Activated CD8-positive, alpha-beta memory T cell treated with anti-CD3 and anti-CD28 coated beads for 48 hours (primary cell): ENCODE measurements at regions not wholly inside any gene's neighbourhood (a gene's known extent, or its start where the extent isn't known, plus 50 kb on each side); places are given as distances from the start of the nearest gene placed in this dataset.

Experiments used
- DNase-seq, 3 experiments: peaks; one replicate each; pipeline ENCODE4 v3.0.0-alpha.2; 2020; ENCODE audit warnings: low read depth in 2 of 3, low spot score in 2 of 3

DNA sequence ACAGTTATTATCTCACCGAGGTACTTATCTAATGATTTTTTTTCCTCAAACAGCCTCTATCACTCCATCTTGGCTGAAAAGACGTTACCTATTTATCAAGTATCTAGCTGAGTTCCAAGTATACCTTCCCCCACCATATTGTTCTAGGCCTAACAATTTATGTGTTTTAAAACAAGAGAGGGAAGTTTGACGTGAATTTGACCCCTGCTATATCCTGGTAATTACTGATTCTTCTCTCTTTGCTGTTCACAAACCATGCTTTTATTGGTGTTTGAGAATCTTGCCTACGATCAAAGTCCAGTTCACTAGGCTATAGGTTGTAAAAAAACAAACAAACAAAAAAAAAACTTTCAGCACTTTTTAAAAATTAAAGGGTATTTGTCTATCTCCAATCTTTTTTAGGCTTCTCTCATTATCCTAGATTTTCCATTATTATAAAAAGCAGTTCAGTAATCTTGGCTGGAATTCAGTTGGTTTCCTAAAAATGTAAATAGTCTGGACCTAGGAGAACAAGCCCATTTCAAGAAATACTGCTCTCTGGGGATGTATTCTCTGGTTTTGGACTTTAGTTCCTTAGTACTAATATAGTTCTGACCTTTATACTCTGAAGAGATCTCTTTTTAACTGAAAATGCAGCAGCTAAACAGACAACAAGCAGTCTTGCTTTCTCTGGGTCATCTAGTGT, 505.4 kb downstream of the CPS1 start:
- DNase-seq, result no peak

DNA sequence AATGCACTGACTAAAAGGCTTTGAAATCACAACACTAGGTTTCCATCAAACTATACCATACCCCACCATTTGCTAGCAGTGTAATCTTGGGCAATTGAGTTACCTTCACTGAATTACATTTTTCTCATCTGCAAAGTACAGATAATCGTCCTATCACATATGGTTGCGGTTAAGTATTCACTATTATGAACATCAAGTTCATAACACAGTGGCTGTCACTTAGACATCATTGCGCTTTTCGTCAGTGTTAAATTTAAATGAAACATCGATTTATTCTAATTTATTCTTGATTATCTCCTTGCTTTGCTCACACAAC, 505.9 kb downstream of the CPS1 start:
- no peak for DNase-seq

- no peak for DNase-seq
These were observed 510.6 kb downstream of the CPS1 start for GRCh38 chr2:211067029-211067428.

DNA sequence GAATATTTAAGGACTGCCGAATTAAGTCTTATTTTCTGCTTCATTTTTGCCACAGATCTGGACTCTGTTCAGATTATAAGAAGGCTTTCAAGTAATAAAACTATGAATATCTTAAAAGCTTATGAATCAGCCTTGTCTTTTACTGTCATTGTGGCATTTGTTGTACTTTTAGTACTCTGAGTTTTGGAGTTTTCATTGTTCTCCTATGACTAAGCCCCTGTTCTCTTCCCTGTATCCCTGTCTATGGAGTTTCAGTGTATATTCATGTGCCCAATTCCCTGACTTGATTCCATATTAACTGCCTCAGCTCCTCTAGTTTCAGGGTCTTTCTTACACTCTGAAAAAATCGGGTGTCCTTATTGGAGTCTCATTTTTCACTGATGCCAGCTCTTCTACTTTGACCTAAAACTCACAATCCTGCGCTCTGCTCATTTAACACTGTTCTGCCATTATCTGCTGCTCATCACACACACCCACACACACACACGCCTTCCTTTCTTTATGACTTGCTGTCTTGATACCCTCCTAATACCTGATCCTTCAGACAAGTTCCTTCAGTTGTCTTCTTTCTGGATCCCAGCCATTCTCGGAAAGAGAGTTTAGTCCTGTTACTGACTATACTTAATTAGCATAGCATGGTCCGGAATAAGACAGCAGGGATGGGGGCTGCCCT, 511.8 kb downstream of the CPS1 start:
- DNase-seq, result no peak

GRCh38 chr2:211070547-211070946, 514.1 kb downstream of the CPS1 start:
- no peak for DNase-seq

GRCh38 chr2:211077216-211077767, 520.9 kb downstream of the CPS1 start:
- no peak for DNase-seq

DNA sequence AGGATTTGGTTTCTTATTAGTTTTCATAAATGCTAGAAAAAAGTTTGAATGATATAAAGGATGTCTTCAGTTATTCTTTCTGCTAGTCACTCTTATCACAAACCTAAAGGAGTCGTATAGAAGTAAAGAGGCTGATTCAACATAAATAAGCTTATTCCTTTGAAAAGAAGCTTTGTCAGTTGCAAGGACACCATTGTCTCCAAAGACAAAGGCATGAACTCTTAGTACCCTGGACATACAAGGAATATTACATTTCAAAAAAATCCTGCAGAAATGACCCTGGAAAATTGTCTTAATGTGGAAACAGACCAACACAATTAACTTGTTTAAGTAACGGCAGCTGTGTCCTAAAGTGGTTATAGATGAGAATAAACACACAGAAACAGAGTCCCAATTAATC, 528.0 kb downstream of the CPS1 start:
- DNase-seq, result no peak

DNA sequence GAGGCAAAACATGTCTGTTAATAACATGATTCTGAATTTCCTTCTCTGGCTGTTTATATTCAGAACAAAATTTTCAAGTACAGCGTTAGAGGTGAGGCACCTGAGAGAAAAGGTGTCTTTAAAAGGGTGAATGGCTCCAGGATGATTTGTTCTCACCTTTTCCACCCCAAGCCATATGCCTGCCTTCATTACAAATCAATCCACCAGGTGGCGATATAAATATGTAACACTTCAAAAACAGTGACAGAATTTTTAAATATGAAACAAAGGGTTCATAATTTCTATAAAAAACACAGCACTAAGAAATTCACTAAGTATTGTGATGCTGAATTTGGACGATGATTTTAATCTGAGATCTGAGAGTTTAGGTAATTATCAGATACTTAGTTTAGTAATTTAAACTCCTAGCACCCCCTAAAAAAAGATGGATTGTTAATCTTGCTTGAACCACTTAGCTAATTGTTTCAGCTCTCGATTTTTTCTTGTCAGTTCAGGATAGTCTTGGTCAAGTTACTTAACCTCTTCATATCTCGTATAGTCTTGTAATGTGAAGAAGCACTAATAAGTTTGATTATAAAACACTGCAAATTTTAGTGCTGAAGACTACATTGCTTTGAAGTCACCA, 528.8 kb downstream of the CPS1 start:
- DNase-seq, result no peak

GRCh38 chr2:211086049-211086448, 529.6 kb downstream of the CPS1 start:
- no peak for DNase-seq

DNA sequence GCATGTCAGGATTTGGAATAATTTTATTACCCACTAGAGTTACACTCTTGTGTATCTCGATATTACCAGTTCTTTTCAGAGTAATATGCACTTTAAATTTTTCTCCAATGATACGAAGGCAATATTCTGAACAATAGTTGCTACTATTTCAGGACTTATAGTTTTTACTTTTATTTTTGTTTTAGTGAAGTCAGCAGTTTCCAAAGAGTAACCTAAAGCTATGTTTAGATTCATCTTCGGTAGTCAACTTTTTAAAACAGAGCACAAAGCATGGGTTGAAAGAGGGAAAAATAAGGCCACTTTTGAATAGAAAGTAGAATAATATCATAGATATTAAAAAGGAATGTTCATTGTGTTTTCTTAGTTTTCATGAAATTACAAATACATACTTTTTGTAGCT, 532.7 kb downstream of the CPS1 start:
- no peak for DNase-seq

DNA sequence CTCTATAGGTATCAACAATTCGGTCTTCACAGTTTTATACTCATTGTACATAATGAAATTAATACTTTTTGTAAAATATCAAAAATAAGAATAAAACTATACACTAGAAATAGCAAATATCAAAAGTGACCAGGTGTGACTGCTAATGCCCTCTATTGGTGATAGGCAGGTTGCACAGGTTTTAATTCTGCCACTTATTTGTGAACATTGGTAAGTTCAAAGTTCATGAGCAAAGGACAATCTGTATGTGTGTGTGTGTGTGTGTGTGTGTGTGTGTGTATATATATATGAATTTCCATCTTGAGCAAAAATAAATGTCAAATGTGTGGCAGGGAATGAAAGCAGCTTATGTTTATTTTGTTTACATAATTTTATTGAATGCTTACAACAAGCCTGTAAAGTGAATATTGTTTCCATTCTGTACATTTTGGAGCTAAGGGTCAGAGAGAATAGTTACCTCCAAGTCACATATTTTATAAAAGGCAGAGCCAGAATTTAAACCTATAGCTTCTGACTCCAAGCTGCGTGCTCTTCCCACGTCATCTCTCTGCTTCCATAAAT, 537.4 kb downstream of the CPS1 start:
- no peak for DNase-seq

GRCh38 chr2:211103989-211104388, 547.6 kb downstream of the CPS1 start:
- no peak for DNase-seq

- no peak for DNase-seq
These were observed 557.2 kb downstream of the CPS1 start for GRCh38 chr2:211113334-211114175.

DNA sequence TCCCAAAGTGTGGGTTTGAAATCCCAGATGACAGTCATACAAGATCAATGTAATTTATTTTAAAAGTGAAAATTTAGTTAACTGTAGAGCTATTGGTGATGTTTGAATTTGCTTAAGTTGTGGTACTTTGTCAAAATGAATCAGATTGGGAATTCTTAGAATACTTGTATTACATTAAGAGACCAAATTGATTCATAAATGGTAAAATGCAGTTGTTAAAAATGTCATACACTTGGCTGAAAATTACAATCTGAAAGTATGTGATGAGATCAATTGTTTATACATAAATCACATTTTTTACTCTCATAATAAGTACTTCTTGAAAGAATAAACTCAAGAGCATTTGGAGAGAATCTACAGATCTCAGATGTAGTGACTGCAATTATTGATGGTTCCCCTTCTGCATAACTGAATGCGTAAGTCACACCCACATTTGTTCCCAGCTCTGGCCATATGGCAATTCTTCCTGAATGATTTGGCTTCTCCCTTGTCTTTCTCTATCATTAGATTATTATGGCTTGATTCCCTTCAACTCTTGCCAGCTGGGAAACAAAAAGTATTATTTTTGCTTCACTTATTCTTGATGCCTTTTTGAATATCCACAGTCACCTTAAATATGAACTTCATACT, 558.5 kb downstream of the CPS1 start:
- DNase-seq, result no peak

DNA sequence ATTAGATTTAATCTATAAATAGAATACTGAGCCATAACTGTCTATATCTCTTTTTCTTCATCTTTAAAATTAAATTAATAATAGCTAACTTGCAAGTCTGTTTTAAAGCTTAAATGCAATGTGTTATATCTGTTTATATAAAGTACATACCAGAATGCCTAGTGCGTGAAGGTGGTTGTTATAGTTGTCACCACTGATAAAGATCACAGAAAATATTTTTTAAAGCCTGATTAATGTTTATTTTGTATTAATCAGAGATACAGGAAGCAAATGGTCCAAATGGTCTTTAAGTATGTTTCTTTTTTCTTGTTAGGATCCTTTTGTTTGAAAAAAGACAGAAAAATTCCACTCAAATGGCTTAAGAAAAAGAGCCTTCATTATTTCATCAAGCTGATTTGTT, 560.6 kb downstream of the CPS1 start:
- no peak for DNase-seq

DNA sequence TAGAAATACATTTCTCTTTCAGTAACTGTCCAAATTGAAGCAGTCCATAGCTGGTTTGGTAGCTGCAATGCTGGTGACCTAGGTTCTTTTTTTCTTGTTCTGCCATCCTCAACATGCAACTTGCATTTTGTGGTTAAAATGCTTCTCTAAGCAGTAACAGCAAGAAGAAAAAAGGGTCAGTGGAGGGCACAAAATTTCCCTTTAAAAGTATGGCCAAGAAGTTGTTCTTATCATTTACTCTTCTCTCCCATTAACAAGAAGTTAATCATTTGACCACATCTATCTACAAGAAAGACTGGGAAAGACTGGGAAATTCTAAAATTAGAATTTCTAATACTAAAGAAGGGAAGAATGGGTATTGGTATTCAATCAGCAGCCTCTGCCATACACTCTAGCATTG, 569.9 kb downstream of the CPS1 start:
- no peak for DNase-seq

GRCh38 chr2:211127501-211127900, 571.1 kb downstream of the CPS1 start:
- DNase-seq, result no peak

GRCh38 chr2:211128287-211128686, 571.9 kb downstream of the CPS1 start:
- DNase-seq, result no peak

- no peak for DNase-seq
These were observed 573.4 kb downstream of the CPS1 start for GRCh38 chr2:211129798-211130197.

- no peak for DNase-seq
These were observed 575.6 kb downstream of the CPS1 start for GRCh38 chr2:211132046-211132445.

DNA sequence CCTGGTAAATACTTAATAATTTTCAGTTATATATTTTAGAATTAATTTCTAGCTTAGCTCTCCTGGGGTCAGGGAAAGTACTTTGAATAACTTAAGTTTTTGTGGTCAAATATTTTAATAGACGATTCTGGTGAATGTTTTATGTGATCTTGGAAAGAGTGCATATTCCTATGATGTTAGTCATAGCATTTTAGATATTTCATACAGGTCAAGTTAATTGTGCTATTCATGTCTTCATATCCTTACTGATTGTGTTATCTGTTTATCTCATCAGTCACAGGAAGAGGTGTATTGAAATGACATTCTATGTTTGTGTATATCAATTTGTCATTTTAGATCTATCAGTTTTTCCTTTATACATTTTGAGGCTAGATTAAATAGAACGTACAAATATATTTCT, 576.2 kb downstream of the CPS1 start:
- no peak for DNase-seq
